ENCODE measurements at regions not wholly inside any gene's neighbourhood (a gene's known extent, or its start where the extent isn't known, plus 50 kb on each side); places are given as distances from the start of the nearest gene placed in this dataset.

DNA sequence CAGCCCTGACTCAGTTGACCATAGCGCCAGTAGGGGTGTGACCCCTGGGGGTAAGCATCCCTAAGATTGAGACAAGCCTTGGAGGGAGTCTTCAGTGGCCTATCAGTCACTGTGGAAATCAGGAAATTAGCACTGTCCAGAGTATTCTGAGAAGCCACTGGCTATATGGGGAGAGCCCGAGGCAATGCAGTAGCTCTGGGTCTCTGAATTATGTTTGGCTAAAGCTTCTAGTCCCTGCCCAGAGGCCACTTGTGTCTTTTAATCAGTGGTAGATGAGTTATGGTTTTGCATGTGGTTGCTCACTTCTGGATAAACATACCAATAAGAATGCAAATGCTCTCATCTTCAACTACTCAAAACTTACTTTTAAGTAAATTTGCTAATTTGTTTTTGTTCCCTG lies 100.6 kb upstream of the TOX3 start:
- no peak overlapping the region for H3K4me3 Mint-ChIP-seq
- TF ChIP-seq, protein P1, sequence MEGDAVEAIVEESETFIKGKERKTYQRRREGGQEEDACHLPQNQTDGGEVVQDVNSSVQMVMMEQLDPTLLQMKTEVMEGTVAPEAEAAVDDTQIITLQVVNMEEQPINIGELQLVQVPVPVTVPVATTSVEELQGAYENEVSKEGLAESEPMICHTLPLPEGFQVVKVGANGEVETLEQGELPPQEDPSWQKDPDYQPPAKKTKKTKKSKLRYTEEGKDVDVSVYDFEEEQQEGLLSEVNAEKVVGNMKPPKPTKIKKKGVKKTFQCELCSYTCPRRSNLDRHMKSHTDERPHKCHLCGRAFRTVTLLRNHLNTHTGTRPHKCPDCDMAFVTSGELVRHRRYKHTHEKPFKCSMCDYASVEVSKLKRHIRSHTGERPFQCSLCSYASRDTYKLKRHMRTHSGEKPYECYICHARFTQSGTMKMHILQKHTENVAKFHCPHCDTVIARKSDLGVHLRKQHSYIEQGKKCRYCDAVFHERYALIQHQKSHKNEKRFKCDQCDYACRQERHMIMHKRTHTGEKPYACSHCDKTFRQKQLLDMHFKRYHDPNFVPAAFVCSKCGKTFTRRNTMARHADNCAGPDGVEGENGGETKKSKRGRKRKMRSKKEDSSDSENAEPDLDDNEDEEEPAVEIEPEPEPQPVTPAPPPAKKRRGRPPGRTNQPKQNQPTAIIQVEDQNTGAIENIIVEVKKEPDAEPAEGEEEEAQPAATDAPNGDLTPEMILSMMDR (IDR thresholded peaks at IDR 0.05) = no peak
- H3K27me3 Mint-ChIP-seq = no peaks in the 10 kb centered on the region

DNA sequence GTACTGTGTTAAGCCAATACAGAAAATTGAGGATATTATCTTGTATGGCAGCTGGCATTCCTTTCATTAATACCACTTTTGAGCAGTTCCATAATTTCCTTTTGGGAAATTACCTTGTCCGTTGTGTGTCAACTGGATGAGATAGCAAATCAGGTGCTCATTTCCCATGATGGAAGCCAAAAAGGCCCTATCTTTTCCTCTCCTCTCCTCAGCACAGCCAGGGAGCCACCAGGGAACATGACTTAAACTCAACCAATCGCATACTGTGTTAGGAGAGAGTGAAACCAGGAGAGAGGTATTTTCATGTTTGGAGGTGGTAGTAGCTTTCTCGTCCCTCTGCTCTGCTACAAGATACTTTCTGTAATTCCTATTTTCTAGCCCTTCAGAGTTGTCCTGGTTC lies 96.1 kb upstream of the TOX3 start:
- Histone ChIP-seq H3K27ac (ENCODE audit: low read depth in 1 of 2, low read length in 2 of 2) (no peak overlapping the region), H3K4me1 (ENCODE audit: insufficient read depth, low read length) (no peaks in the 10 kb centered on the region), H3K36me3 (ENCODE audit: insufficient read depth, low read length) (no peaks in the 10 kb centered on the region), H3K9me3 (ENCODE audit: control insufficient read depth in 1 of 2, insufficient read depth in 1 of 2, low read length in 2 of 2) (no peaks in the 10 kb centered on the region), H3K4me3 (ENCODE audit: low read length) (no peak overlapping the region), H3K27me3 (ENCODE audit: control insufficient read depth in 1 of 2, insufficient read depth in 2 of 2, low read length in 2 of 2) (no peaks in the 10 kb centered on the region)
- Mint-ChIP-seq H3K36me3 (ENCODE audit: low read depth) (no peaks in the 10 kb centered on the region), H3K9me3 (peaks cover 5% of the 10 kb centered on the region), H3K4me1 (ENCODE audit: low read depth) (no peaks in the 10 kb centered on the region), H3K27ac (no peak overlapping the region), H3K27me3 (no peaks in the 10 kb centered on the region), H3K4me3 (no peak overlapping the region)
- ChIA-PET POLR2A (interaction anchor here (1.0 kb wide), 1 partner anchor 9 kb away, joined by 3 read pairs; no protein-coding TSS in a partner anchor), CTCF (no interaction called here)
- ATAC-seq (ENCODE audit: poor library complexity) (no peak), DNase-seq (no peak)
- intact Hi-C loops (cut with DNase I, micrococcal nuclease) = no loop called here
- TF ChIP-seq, protein P1 (IDR thresholded peaks at IDR 0.05) = no peak

More for the DNA sequence above, 100.6 kb upstream of the TOX3 start:
- intact Hi-C loops (cut with DNase I, micrococcal nuclease) = no loop called here
- Histone ChIP-seq H3K4me1 (ENCODE audit: insufficient read depth, low read length) (no peaks in the 10 kb centered on the region), H3K27me3 (ENCODE audit: control insufficient read depth in 1 of 2, insufficient read depth in 2 of 2, low read length in 2 of 2) (no peaks in the 10 kb centered on the region), H3K4me3 (ENCODE audit: low read length) (no peak overlapping the region), H3K27ac (ENCODE audit: low read depth in 1 of 2, low read length in 2 of 2) (no peak overlapping the region), H3K9me3 (ENCODE audit: control insufficient read depth in 1 of 2, insufficient read depth in 1 of 2, low read length in 2 of 2) (no peaks in the 10 kb centered on the region), H3K36me3 (ENCODE audit: insufficient read depth, low read length) (no peaks in the 10 kb centered on the region)
- no peaks in the 10 kb centered on the region for H3K36me3 Mint-ChIP-seq (ENCODE audit: low read depth)
- CTCF ChIA-PET = no interaction called here
- DNase-seq (no peak), ATAC-seq (ENCODE audit: poor library complexity) (no peak)
- H3K9me3 Mint-ChIP-seq = no peaks in the 10 kb centered on the region
- no peaks in the 10 kb centered on the region for H3K4me1 Mint-ChIP-seq (ENCODE audit: low read depth)
- no peak overlapping the region for H3K27ac Mint-ChIP-seq
- POLR2A ChIA-PET = no interaction called here

DNA sequence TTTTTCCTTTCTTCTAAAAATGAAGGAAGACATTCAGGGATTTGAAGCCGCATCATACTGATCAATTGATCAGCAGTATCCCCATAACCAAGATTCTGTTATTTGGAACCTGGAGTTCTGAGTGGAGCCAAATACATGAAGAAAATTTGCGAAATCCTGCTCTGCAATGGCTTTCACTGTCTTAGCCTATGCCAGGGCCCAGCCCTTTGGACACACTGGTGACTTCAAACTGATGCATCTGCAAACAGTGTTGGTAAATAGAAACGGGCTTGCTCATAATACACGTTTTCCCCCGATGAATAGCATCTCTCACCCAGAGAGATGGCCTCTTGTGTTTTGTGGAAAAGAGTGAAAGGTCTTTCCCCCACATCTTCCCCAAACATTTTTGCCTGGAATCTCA lies 87.6 kb upstream of the TOX3 start:
- Mint-ChIP-seq H3K4me3 (no peak overlapping the region), H3K4me1 (ENCODE audit: low read depth) (no peaks in the 10 kb centered on the region), H3K9me3 (peaks cover 9% of the 10 kb centered on the region), H3K27me3 (no peaks in the 10 kb centered on the region), H3K36me3 (ENCODE audit: low read depth) (no peaks in the 10 kb centered on the region), H3K27ac (no peak overlapping the region)
- ATAC-seq (ENCODE audit: poor library complexity) (no peak), DNase-seq (no peak)
- Histone ChIP-seq H3K4me3 (ENCODE audit: low read length) (no peak overlapping the region), H3K4me1 (ENCODE audit: insufficient read depth, low read length) (no peaks in the 10 kb centered on the region), H3K27ac (ENCODE audit: low read depth in 1 of 2, low read length in 2 of 2) (no peak overlapping the region), H3K36me3 (ENCODE audit: insufficient read depth, low read length) (no peaks in the 10 kb centered on the region), H3K9me3 (ENCODE audit: control insufficient read depth in 1 of 2, insufficient read depth in 1 of 2, low read length in 2 of 2) (no peaks in the 10 kb centered on the region), H3K27me3 (ENCODE audit: control insufficient read depth in 1 of 2, insufficient read depth in 2 of 2, low read length in 2 of 2) (no peaks in the 10 kb centered on the region)
- ChIA-PET CTCF (no interaction called here), POLR2A (no interaction called here)
- intact Hi-C loops (cut with DNase I, micrococcal nuclease) = no loop called here
- TF ChIP-seq, protein P1 (IDR thresholded peaks at IDR 0.05) = no peak

Data from CD4-positive, alpha-beta T cell (primary cell).